Stomach (tissue), 4 donors: ENCODE measurements at regions not wholly inside any gene's neighbourhood (a gene's known extent, or its start where the extent isn't known, plus 50 kb on each side); places are given as distances from the start of the nearest gene placed in this dataset.

Source experiments
- CTCF ChIP-seq, 7 experiments: fragments of 450-650 bp in 4 of 7; fragments of 200-600 bp in 3 of 7; sonication (generic) in 3 of 7; IDR thresholded peaks; one replicate each; pipeline ENCODE4 v1.5.1; 2016 to 2019; ENCODE audit warnings: antibody characterized with exemption in 7 of 7, control low read depth in 2 of 7, mild to moderate bottlenecking in 1 of 7
- POLR2AphosphoS5 ChIP-seq, 3 donors: sonication (generic); formaldehyde crosslinking; IDR thresholded peaks; one replicate each; pipeline ENCODE4 v1.6.1; 2016; ENCODE audit warnings: antibody characterized with exemption in 3 of 3

- TF ChIP-seq CTCF (IDR thresholded peaks at IDR 0.05) (no peak), POLR2AphosphoS5 (IDR thresholded peaks at IDR 0.05) (no peak)
These were observed 740.9 kb downstream of the GALC start for GRCh38 chr14:87252103-87252502.
